Activated naive CD4-positive, alpha-beta T cell treated with anti-CD3 and anti-CD28 coated beads, Interleukin-2, amount 50 U/mL, for 72 hours (primary cell): ENCODE measurements at regions not wholly inside any gene's neighbourhood (a gene's known extent, or its start where the extent isn't known, plus 50 kb on each side); places are given as distances from the start of the nearest gene placed in this dataset.
A peak's percentile ranks its signal among the peaks of the same experiment; 100 is the strongest.

Experiments used
- ATAC-seq, 2 donors: fragments of 150-1000 bp; cut with Tn5 transposase; 2 replicates each; pipeline ENCODE4 v1.10.0; 2021; ENCODE audit warnings: mild to moderate bottlenecking in 2 of 2, moderate library complexity in 2 of 2
- DNase-seq, 2 donors: peaks; one replicate each; pipeline ENCODE4 v3.0.0; 2021 to 2022; ENCODE audit warnings: low spot score in 2 of 2
- H3K27ac Mint-ChIP-seq, 2 donors: one replicate each; pipeline ENCODE4 v1.8.0; 2022; ENCODE audit warnings: mild to moderate bottlenecking in 2 of 2, mixed read lengths in 2 of 2
- H3K36me3 Mint-ChIP-seq, 2 donors: one replicate each; pipeline ENCODE4 v1.8.0; 2022; ENCODE audit warnings: mixed read lengths in 2 of 2
- H3K9me3 Mint-ChIP-seq, 2 donors: one replicate each; pipeline ENCODE4 v1.8.0; 2022; ENCODE audit warnings: mixed read lengths in 2 of 2

DNA sequence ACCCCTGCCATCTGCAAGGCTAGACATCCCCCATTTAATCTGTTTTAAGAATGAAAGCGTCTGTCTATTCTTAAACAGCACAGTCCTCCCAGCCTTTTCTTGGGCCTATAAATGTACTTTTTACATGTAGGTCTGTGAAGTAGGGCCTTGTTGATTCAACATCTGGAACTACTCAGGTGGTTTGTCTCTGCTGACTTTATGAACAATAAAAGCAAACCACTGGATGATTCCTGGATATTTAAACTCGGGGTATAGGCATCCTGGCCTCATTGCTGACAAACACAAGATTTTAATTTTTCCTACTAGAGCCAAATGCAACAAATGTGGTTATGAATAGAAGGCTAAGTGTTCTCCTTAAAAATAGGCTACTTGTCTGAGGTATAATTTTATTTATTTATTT lies 198.3 kb downstream of the WDR11 start:
- no peaks in the 10 kb centered on the region for H3K36me3 Mint-ChIP-seq
- ATAC-seq (no peak), DNase-seq (no peak)
- no peak overlapping the region for H3K27ac Mint-ChIP-seq
- peaks cover 0 to 4% of the 10 kb centered on the region in 2 donors for H3K9me3 Mint-ChIP-seq

DNA sequence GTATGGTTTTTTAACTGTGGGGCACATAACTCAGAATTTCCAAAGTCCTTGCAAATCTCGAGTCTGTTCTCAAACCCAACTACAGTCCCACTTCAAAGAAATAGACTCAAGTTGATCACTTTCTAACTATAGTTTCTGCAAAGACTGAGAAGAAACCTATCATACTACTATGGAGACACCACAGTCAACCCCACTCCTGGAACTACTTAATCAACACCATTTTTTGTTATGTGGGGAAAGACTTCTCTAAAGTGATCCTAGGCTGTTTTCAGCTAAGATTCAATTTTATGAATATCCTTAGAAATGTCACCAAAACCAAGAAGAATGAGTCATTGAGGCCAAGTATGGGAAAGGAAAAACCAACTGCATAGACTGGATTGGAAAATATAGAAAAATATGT lies 198.8 kb downstream of the WDR11 start:
- no peak overlapping the region for H3K27ac Mint-ChIP-seq
- peaks cover 0 to 4% of the 10 kb centered on the region in 2 donors for H3K9me3 Mint-ChIP-seq
- ATAC-seq (no peak), DNase-seq (no peak)
- H3K36me3 Mint-ChIP-seq, result no peaks in the 10 kb centered on the region

DNA sequence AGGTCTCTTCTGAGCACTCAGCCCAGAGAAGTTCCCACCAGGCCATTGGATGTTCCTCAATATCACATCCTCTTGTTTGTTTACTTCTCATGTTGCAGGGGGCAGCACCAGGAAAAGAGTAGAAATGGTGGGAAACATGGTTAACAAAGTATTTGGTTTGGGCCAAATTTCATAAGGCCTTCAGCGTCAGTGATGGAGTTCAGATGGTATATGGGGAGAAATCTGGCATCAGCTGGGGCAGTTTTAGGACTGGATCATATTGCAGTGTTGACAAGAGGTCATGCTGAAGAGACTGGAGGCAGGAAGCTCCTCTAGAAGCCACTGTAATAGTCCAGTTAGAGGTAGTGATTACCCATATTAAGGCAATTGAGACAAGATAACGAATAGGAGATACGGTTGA lies 200.0 kb downstream of the WDR11 start:
- no peak for DNase-seq
- H3K27ac Mint-ChIP-seq, result no peak overlapping the region
- H3K9me3 Mint-ChIP-seq, result peaks cover 0 to 4% of the 10 kb centered on the region in 2 donors
- ATAC-seq, result no peak
- no peaks in the 10 kb centered on the region for H3K36me3 Mint-ChIP-seq

DNA sequence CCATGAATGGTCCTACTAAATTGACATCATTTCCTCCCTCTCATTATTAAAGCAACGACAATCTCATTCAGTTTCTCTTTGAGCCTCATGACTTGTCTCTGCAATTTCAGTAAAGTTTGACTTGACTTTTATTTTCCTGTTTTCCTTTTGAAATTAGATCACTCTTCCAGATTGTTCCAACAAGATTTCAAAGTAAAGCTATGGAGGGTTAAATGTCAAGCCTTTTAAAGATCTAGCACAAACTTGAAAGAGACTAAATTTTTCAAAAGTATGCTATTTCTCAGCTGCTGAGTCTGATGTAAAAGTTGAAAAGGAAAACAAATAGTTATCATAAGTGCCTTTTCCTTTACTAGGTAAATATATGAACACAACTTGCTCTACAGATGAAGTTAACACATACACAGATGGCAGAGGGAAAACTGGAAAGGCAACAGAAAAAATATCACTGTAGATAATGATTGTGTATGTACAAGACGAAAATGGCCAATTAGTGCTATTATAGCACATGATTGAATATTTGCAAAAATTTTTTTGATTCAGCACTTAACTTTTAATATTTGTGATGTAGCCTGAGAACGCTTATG lies 200.6 kb downstream of the WDR11 start:
- Mint-ChIP-seq H3K27ac (peak overlapping the region in 1 of 2 donors; percentile 72), H3K9me3 (peaks cover 0 to 4% of the 10 kb centered on the region in 2 donors), H3K36me3 (no peaks in the 10 kb centered on the region)
- ATAC-seq (no peak), DNase-seq (no peak)

DNA sequence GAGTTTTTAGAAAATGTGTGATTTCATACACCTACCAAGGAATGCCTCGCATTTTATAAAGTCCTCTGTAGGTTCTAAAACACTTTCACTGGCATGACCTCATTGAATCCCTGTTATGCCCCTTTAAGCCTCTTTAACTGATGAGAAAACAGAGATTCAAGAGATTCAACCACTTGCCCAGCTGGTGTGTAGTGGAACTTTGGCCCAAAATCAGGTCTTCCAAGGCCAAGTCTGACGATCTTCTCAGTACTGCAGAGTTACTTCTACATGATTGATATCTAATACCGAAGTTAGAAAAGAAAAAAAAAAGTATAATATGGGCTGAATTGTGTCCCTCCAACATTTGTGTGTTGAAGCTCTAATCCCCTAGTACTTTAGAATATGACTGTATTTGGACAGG lies 202.0 kb downstream of the WDR11 start:
- no peaks in the 10 kb centered on the region for H3K36me3 Mint-ChIP-seq
- DNase-seq, result no peak
- peaks cover 0 to 4% of the 10 kb centered on the region in 2 donors for H3K9me3 Mint-ChIP-seq
- ATAC-seq, result no peak
- no peak overlapping the region for H3K27ac Mint-ChIP-seq

DNA sequence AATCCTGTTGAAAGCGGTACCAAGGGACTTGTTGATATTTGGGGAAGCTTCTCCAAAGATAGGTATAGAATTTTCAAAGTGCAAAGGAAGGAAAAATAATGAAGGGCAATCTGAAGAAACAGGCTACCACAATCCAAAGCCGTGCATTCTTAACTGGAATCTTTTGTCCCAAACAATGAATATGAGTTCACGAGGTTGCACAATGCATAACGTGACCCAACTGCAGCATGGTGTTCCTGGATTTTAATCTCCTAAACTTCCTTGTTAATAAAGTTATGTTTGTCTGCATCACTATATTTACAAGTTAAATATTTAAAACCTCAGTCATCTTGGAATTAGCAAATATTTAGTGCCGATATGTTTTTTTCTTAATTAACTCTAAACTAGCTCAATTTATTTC lies 203.7 kb downstream of the WDR11 start:
- DNase-seq (no peak), ATAC-seq (no peak)
- Mint-ChIP-seq H3K27ac (no peak overlapping the region), H3K9me3 (peaks cover 0 to 4% of the 10 kb centered on the region in 2 donors), H3K36me3 (no peaks in the 10 kb centered on the region)

DNA sequence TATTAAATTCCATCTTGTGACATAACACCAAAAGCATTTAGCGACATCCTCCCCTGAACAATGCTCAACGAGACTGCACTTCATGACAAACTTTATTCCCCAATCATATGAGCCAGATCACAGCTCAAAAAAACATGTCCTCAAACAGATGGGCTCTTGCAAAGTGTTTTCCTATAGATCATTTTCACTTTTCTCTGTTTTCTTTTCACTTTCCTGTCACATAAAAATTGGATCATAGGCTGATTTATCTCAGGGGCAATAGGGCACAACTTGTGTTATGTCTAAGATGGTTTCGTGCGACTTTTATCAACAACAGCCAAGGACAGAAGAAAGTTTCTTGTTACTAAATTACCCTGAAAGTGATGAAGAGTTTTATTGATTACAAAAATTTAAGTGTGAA lies 206.1 kb downstream of the WDR11 start:
- ATAC-seq, result no peak
- no peak for DNase-seq
- no peak overlapping the region for H3K27ac Mint-ChIP-seq
- peaks cover 0 to 4% of the 10 kb centered on the region in 2 donors for H3K9me3 Mint-ChIP-seq
- H3K36me3 Mint-ChIP-seq, result no peaks in the 10 kb centered on the region

DNA sequence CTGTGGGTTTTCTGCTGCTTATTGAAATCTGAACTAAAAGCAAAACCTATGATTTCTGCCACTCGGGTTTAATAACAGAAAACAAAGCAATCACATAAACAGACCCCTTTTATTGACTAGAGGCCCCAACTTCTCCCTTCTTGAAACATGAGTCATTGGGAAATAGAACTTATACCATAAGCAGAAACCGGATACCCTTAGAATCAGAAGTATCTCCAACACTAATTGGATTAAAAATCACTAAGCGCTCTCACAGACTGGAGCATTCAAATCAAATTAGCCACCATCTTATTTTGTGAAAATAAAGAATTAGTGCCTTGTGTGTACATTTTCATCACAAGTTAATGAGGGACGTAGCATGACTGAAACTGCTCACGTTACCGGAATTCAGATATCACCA lies 206.9 kb downstream of the WDR11 start:
- no peaks in the 10 kb centered on the region for H3K36me3 Mint-ChIP-seq
- H3K9me3 Mint-ChIP-seq, result peaks cover 0 to 4% of the 10 kb centered on the region in 2 donors
- DNase-seq, result no peak
- no peak overlapping the region for H3K27ac Mint-ChIP-seq
- ATAC-seq, result no peak

DNA sequence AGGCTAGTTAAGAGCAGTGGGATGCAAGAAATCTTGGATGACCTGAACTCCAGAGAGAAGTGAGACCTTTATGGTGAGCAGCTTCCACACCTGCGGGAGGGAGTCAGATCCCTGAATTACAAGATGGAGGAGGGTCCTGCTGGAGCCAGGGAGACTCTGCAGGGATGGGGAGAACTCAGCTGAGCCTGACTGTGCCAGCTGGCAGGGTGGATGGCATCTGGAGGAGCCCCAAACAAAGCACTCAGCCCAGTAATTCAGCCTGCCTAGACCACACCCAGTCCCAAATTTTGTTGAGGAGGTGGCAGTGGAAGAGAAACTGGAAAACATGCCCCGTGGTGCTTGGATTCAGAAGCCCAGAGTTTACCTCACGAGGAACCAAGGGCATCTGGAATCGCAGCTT lies 208.2 kb downstream of the WDR11 start:
- no peak overlapping the region for H3K27ac Mint-ChIP-seq
- peaks cover 0 to 2% of the 10 kb centered on the region in 2 donors for H3K9me3 Mint-ChIP-seq
- no peak for ATAC-seq
- DNase-seq, result no peak
- H3K36me3 Mint-ChIP-seq, result no peaks in the 10 kb centered on the region

DNA sequence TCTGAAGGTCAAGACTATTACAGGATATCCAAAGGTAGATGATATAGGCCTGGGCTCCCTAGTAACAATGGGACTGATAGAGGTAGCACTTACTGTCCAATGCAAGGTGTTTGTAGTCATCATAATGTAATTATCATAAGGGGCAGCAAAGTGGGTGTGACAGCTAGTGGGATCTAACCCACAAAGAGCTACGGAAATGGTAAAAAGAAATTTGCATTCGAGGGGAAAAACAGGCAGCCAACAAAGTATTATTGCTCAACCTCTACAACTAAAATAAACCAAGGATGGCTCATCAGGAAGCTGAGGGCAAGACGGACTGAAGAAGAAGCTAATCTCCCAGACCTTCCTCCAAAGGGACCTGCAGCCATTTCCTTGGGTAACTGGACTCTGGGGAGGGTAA lies 211.0 kb downstream of the WDR11 start:
- DNase-seq, result no peak
- Mint-ChIP-seq H3K9me3 (peaks cover 0 to 5% of the 10 kb centered on the region in 2 donors), H3K27ac (no peak overlapping the region), H3K36me3 (no peaks in the 10 kb centered on the region)
- ATAC-seq, result no peak

DNA sequence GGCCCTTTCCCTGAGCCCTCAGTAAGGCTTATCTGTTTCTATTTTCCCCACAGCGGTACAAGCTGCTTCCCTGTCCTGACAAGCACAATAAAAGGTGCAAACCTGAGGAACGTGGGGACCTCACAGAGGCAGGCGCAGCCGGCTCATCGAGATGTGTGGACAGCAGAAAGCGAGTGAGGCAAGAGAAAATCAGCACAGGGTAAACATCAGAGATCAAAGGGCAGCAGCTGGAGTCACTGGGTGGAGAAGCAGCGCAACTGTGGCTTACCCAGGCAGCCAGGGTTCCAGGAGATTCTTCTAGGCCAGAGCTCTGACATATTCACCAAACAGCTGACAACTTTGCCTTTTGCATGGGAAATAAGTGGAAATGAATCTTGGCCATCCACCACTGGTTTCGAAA lies 212.6 kb downstream of the WDR11 start:
- H3K9me3 Mint-ChIP-seq, result peaks cover 0 to 9% of the 10 kb centered on the region in 2 donors
- no peak overlapping the region for H3K27ac Mint-ChIP-seq
- DNase-seq, result no peak
- no peak for ATAC-seq
- peaks cover 0 to 4% of the 10 kb centered on the region in 2 donors for H3K36me3 Mint-ChIP-seq

DNA sequence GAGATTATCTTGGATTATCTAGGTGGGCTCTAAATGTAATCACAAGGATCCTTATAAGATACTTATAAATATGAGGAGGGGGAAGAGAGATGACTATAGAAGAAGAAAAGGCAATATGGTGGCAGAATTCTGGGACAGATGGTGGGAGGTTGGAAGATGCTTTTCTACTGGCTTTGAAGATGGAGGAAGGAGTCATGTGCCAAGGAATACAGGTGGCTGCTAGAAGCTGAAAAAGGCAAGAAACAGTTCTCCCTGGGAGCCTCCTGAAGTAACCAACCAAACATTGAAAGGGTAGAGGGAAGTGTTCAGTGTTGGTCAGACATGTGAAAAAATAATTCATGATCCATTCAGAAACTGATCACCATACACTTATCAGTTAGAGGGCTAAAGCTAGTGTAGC lies 213.3 kb downstream of the WDR11 start:
- DNase-seq (no peak), ATAC-seq (no peak)
- H3K27ac Mint-ChIP-seq, result no peak overlapping the region
- peaks cover 0 to 4% of the 10 kb centered on the region in 2 donors for H3K36me3 Mint-ChIP-seq
- H3K9me3 Mint-ChIP-seq, result peaks cover 0 to 9% of the 10 kb centered on the region in 2 donors

DNA sequence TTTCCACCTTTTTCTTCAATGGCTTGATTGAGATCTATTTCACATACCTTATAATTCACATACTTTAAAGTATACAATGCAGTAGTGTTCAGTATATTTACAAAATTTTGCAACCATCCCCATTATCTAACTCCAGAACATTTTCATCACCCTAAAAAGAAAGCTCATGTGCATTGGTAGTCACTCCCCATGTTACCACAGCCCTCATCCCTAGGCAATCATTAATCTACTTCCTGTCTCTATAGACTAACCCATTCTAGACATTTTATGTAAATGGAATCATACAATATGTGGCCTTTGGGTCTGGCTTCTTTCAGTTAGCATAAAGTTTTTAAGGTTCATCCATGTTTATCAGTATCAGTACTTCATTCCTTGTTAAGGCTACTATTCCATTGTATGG lies 214.2 kb downstream of the WDR11 start:
- no peak overlapping the region for H3K27ac Mint-ChIP-seq
- no peak for ATAC-seq
- H3K9me3 Mint-ChIP-seq, result peaks cover 4 to 9% of the 10 kb centered on the region in 2 donors
- no peak for DNase-seq
- peaks cover 0 to 4% of the 10 kb centered on the region in 2 donors for H3K36me3 Mint-ChIP-seq

DNA sequence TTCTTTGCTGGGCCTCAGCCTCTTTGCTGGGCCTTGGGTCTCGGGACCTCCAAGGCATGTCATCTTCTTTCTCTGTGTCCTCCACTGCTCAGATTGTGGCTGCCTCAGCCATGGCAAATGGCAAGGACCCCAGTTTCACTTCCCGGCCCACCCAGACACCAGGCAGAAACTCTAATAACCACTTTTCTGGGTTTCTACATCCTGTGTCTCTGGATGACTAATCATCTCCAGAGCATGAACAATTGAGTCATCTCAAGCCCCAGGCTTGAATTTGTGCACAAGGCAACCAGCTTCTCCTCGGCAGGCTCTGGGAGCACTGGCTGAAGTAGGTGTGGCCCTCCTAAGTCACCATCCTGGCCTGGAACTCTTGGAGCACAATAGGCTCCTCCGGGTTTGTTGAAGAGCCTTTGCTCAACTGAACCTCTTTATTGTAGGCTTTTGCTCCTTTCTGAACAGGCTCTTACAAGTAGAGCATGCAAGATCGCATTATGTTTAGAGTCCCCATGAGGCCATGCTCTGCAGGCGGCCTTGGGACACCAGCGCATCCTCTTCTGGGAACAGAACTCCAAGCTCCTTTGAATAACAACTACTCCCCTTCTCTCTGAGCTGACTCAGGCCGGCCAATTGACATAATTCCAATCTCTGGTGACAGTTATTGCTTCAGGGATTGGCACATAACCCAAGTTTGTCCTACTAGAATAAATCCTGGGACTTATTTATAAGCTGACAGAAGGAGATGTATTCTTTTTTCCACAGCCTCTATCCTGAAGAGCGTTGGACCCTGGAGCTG lies 218.1 kb downstream of the WDR11 start:
- H3K36me3 Mint-ChIP-seq, result peaks cover 0 to 4% of the 10 kb centered on the region in 2 donors
- DNase-seq, result no peak
- H3K9me3 Mint-ChIP-seq, result peaks cover 4 to 8% of the 10 kb centered on the region in 2 donors
- no peak for ATAC-seq
- H3K27ac Mint-ChIP-seq, result no peak overlapping the region

DNA sequence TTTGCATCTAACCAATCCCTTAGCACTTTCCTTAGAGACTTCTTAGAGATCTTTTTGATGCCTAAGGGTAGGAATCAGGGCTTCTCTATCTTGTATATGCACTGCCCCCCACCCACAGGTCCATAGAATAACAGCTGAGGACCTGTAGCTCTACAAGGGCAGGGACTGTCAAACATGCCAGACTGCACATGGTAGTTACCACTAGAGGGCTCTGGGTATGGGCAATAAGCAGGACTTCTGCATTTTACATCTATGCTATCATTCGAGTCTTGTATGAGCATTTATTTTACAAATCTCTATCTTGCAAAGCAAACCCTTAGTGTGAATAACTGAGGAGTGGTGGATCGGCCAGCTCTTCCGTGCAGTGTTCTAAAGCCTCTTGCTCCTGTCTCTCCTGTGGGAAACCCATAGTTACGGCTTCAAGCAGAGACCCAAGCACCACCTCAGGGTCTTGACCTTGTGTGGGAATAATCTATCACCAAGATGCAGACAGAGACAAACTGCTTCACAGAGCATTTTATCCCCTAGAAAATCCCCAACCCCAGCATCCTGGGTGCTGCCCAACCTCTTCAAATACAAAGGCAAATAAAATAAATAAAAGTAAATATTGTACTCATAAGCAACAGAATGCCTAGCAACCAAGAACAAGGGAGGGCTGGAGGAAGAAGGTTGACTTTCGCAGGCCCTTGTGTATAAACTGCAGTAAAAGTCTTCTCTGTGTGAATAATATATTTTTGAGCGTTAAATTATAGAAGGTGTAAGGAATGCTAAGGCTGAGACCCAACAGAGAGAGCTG lies 219.3 kb downstream of the WDR11 start:
- Mint-ChIP-seq H3K27ac (no peak overlapping the region), H3K36me3 (peaks cover 0 to 4% of the 10 kb centered on the region in 2 donors), H3K9me3 (peaks cover 4% of the 10 kb centered on the region in 2 donors)
- ATAC-seq, result no peak
- DNase-seq, result no peak

DNA sequence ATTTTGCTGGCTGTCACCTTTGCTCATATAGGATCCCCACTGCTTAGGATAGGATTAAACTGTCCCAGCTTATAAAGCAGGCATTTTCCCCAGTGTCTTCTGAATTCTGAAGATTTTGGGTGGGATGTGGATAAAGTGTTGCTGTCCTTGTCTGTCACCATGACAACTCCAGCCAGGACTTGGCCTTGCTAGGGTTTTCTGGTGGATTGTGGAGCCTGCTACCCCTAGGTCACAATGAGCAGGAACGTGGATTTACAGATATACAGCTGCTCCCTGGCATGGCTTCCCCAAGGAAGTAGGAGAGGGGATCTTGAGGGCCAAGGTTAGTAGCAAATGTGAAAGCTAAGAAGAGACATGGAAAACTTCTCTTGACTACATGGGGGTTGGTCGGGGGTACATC lies 220.7 kb downstream of the WDR11 start:
- ATAC-seq (no peak), DNase-seq (no peak)
- Mint-ChIP-seq H3K36me3 (peaks cover 0 to 4% of the 10 kb centered on the region in 2 donors), H3K27ac (no peak overlapping the region), H3K9me3 (peaks cover 4% of the 10 kb centered on the region in 2 donors)

DNA sequence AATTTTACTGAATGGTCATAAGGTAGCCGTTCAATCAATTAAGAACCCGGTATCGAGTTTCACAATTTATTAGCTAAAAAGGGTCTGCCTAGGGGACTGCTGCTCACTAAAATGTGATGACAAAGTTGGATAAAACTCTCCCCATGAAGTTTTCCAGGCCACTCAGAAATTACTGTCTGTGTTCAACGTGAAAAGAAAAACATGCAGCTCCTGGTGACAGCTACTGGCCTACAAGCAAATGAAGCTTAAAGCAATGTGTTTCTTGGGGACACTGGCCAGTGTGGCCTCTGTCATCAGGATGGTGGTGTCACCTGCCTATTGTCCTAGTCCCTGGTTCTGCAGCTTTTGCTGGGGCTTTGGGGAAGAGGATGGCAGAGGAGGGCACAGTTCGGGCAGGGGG lies 222.6 kb downstream of the WDR11 start:
- peaks cover under 1 to 4% of the 10 kb centered on the region in 2 donors for H3K9me3 Mint-ChIP-seq
- DNase-seq (no peak), ATAC-seq (no peak)
- no peak overlapping the region for H3K27ac Mint-ChIP-seq
- H3K36me3 Mint-ChIP-seq, result peaks cover 0 to under 1% of the 10 kb centered on the region in 2 donors
